ENCODE measurements at regions not wholly inside any gene's neighbourhood (a gene's known extent, or its start where the extent isn't known, plus 50 kb on each side); places are given as distances from the start of the nearest gene placed in this dataset.
"Not testable (repeated sequence)": the region's sequence is repeated elsewhere in the genome, so short reads cannot be mapped to it uniquely, and the experiment has no call there.

DNA sequence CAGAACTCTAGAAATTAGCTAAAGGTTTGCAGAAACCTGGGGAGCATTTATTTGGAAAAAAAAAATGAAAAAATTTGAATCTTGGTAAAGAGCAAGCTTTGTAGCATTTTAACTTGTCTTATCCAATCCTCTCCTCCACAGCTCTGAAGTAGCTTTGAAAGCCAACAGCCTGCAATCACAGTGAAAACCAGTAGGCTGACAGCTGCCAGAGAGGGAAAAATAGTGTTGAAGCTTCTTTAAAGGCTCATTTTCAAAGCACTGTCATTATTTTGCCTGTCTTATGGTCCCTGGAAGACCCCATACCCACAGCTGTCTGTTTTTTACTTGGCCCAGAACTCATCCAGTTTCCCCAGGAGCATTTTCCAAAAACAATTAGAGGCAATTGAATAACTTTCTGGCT is 230.8 kb upstream of the EDNRA start:
- TF ChIP-seq, protein P1, sequence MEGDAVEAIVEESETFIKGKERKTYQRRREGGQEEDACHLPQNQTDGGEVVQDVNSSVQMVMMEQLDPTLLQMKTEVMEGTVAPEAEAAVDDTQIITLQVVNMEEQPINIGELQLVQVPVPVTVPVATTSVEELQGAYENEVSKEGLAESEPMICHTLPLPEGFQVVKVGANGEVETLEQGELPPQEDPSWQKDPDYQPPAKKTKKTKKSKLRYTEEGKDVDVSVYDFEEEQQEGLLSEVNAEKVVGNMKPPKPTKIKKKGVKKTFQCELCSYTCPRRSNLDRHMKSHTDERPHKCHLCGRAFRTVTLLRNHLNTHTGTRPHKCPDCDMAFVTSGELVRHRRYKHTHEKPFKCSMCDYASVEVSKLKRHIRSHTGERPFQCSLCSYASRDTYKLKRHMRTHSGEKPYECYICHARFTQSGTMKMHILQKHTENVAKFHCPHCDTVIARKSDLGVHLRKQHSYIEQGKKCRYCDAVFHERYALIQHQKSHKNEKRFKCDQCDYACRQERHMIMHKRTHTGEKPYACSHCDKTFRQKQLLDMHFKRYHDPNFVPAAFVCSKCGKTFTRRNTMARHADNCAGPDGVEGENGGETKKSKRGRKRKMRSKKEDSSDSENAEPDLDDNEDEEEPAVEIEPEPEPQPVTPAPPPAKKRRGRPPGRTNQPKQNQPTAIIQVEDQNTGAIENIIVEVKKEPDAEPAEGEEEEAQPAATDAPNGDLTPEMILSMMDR (IDR thresholded peaks at IDR 0.05; ENCODE audit: borderline replicate concordance, insufficient read depth, low read depth, low read length), result no peak
- no peak overlapping the region for H3K4me3 ChIP-seq (ENCODE audit: low read depth, low read length)

DNA sequence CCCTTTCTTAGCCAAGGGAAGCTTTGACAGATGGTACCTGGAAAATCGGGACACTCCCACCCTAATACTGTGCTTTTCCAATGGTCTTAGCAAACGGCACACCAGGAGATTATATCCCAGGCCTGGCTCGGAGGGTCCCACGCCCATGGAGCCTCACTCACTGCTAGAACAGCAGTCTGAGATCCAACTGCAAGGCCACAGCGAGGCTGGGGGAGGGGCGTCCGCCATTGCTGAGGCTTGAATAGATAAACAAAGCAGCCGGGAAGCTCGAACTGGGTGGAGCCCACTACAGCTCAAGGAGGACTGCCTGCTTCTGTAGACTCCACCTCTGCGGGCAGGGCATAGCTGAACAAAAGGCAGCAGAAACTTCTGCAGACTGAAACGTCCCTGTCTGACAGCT is 225.6 kb upstream of the EDNRA start:
- H3K4me3 ChIP-seq (ENCODE audit: low read depth, low read length), result not testable (repeated sequence)

DNA sequence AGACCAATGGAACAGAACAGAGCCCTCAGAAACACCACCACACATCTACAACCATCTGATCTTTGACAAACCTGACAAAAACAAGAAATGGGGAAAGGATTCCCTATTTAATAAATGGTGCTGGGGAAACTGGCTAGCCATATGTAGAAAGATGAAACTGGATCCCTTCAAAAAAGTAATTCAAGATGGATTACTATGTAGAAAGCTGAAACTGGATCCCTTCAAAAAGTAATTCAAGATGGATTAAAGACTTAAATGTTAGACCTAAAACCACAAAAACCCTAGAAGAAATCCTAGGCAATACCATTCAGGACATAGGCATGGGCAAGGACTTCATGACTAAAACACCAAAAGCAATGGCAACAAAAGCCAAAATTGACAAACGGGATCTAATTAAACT is 221.6 kb upstream of the EDNRA start:
- not testable (repeated sequence) for H3K4me3 ChIP-seq (ENCODE audit: low read depth, low read length)

DNA sequence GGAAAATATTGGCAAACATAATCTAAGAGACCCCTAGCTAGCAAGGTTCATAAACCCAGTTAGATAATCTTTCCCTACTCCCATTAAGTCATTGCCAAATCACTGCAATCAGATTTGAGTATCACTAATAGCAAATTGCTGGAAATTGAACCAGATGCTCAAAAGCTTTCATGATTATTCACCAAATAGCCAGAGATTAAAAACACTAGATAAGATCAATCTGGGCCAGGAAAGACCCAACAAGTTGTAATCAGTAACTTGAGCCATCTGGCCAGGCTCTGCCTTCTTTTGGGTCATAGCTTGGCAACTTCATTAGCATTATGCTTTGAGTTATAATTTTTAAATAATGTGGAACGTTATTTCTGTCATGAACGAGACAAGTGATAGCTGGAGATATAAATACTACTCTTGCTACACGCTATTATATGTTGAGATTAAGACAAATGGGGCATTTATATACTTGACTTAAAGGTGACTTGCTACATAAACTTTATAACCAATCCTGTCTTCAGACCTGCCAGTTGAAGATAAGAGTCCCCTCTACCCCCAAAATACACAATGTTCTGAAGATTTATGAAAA is 196.6 kb upstream of the EDNRA start:
- H3K4me3 ChIP-seq (ENCODE audit: low read depth, low read length), result no peak overlapping the region
- TF ChIP-seq, protein P1 (IDR thresholded peaks at IDR 0.05; ENCODE audit: borderline replicate concordance, insufficient read depth, low read depth, low read length), result no peak

DNA sequence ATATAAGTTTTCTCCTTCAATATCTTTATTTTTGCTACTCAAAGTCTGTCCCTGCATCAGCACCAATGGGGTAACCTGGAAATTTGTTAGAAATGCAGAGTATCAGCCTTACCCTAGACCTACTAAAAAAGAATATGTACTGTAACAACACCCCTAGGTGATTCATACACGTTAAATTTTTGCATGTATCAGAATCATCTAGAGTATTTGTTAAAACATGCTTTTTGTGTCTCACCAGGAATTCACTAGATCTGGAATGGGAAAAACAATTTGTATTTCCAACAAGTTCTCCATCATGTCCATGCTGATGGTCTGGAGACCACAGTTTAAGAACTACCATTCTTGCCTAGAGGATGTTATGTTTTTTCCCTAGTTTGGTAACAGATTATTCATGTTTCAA is 196.0 kb upstream of the EDNRA start:
- TF ChIP-seq, protein P1 (IDR thresholded peaks at IDR 0.05; ENCODE audit: borderline replicate concordance, insufficient read depth, low read depth, low read length), result no peak
- H3K4me3 ChIP-seq (ENCODE audit: low read depth, low read length), result no peak overlapping the region

DNA sequence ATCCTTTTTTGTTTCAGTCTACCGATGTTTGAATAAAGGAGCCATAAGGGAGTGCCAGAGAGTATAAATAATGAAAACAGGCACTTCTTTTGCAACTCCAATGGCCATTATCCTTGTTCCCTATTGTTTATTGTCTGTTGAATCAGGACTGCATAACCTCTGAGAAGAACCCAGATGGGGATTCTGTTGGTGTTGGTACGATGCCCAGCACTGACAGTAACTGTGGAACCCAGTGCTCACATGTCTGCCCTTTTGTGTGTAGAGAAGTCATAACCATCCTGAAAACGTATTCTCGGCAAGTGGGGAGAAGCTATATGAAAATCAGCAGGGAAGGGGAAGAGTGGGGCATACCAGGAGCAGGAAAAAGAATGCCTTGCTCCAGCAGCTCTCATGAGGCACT is 195.1 kb upstream of the EDNRA start:
- TF ChIP-seq, protein P1 (IDR thresholded peaks at IDR 0.05; ENCODE audit: borderline replicate concordance, insufficient read depth, low read depth, low read length), result no peak
- no peak overlapping the region for H3K4me3 ChIP-seq (ENCODE audit: low read depth, low read length)

DNA sequence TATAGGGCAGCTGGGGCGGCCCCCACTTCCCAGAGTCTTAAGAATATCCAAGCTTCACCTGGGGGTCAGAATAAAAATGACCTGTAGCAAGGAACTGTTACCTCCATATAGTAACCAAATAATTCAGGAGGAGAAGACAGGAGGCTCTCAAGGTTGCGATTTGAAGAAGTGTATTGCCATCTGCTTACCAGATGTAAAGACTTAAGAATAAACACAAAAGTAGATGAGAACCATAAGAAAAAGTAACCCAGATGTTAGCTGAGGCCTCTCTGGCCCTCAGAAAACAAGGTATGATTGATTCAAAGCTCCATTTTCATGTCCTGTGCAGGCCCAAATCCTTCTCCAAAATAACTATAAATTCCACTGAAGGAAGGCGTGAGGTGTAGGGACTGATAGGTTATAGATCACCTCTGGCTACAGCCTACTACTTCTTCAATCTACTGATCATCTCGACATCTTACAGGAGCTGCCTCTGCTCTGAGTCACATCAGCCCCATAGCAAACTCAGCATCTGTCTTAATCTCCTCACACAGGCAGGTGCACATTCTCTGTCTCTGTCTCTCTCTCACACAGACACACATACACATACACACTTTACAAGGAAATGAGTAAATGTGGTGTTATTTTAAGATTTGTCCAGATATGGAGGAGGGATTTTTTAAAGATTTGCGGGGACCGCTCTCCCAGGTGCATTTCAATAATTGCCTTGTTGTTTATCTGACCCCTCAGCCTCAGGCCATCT is 193.9 kb upstream of the EDNRA start:
- no peak overlapping the region for H3K4me3 ChIP-seq (ENCODE audit: low read depth, low read length)
- TF ChIP-seq, protein P1 (IDR thresholded peaks at IDR 0.05; ENCODE audit: borderline replicate concordance, insufficient read depth, low read depth, low read length), result no peak

DNA sequence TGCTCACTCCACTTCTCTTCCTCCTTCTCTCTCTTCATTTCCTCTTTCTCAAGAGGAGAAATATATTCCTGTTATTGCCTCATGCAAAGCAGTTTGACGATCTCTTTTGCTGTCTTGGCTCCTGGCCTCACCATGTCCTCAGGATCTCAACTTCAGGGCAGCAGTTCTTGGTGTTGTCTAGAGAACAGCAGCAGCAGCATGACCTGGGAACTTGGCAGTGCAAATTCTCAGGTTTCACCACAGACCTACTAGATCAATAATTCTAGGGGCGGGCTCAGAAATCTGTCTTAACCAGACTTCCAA is 193.4 kb upstream of the EDNRA start:
- TF ChIP-seq, protein P1 (IDR thresholded peaks at IDR 0.05; ENCODE audit: borderline replicate concordance, insufficient read depth, low read depth, low read length), result no peak
- no peak overlapping the region for H3K4me3 ChIP-seq (ENCODE audit: low read depth, low read length)

Measured in GM12875 (cell line).